HL-60 (cell line): ENCODE measurements at regions not wholly inside any gene's neighbourhood (a gene's known extent, or its start where the extent isn't known, plus 50 kb on each side); places are given as distances from the start of the nearest gene placed in this dataset.

Experiments used
- DNase-seq, 2 experiments: peaks; one replicate each; pipeline ENCODE4 v3.0.0-alpha.2; 2010 to 2020; ENCODE audit warnings: low read depth in 1 of 2, low spot score in 1 of 2
- H3K27ac ChIP-seq: fragments of 250-450 bp; sonication (Bioruptor Pico); replicated peaks from 2 replicates; pipeline ENCODE4 v1.5.1; 2020; ENCODE audit warnings: mild to moderate bottlenecking, moderate library complexity
- H3K27me3 ChIP-seq: fragments of 250-450 bp; sonication (Bioruptor Pico); 2 replicates; pipeline ENCODE4 v1.5.1; 2021; ENCODE audit warnings: mild to moderate bottlenecking, moderate library complexity; ENCODE audit not compliant: insufficient read depth, poor library complexity, severe bottlenecking
- H3K4me3 ChIP-seq: replicated peaks from 2 replicates; pipeline ENCODE4 v1.5.1; 2011; ENCODE audit warnings: mild to moderate bottlenecking, control low read depth, low read length; ENCODE audit not compliant: insufficient read depth
- GABPA ChIP-seq: IDR thresholded peaks from 2 replicates; pipeline ENCODE4 v1.6.1; 2012; ENCODE audit warnings: low read depth
- POLR2AphosphoS5 ChIP-seq: IDR thresholded peaks from 2 replicates; pipeline ENCODE4 v1.6.1; 2012; ENCODE audit warnings: low read depth
- REST ChIP-seq: IDR thresholded peaks from 2 replicates; pipeline ENCODE4 v1.6.1; 2012; ENCODE audit warnings: low read depth; ENCODE audit not compliant: insufficient replicate concordance
- SPI1 ChIP-seq: IDR thresholded peaks from 2 replicates; pipeline ENCODE4 v1.6.1; 2012; ENCODE audit warnings: low read depth, mild to moderate bottlenecking, borderline replicate concordance
- TF ChIP-seq, protein P1 (sequence below): IDR thresholded peaks from one replicate; pipeline ENCODE4 v1.5.1; 2011; ENCODE audit warnings: low read length, control low read depth, inconsistent platforms; ENCODE audit not compliant: insufficient read depth

- no peak for DNase-seq
- no peak overlapping the region for H3K27ac ChIP-seq
- TF ChIP-seq POLR2AphosphoS5, result no peak
- no peak for TF ChIP-seq SPI1
- no peak for TF ChIP-seq REST
- no peak for TF ChIP-seq GABPA
- TF ChIP-seq, protein P1, sequence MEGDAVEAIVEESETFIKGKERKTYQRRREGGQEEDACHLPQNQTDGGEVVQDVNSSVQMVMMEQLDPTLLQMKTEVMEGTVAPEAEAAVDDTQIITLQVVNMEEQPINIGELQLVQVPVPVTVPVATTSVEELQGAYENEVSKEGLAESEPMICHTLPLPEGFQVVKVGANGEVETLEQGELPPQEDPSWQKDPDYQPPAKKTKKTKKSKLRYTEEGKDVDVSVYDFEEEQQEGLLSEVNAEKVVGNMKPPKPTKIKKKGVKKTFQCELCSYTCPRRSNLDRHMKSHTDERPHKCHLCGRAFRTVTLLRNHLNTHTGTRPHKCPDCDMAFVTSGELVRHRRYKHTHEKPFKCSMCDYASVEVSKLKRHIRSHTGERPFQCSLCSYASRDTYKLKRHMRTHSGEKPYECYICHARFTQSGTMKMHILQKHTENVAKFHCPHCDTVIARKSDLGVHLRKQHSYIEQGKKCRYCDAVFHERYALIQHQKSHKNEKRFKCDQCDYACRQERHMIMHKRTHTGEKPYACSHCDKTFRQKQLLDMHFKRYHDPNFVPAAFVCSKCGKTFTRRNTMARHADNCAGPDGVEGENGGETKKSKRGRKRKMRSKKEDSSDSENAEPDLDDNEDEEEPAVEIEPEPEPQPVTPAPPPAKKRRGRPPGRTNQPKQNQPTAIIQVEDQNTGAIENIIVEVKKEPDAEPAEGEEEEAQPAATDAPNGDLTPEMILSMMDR, result no peak
- no peaks in the 10 kb centered on the region for H3K27me3 ChIP-seq
- H3K4me3 ChIP-seq, result no peak overlapping the region
Measured at GRCh38 chr18:26794230-26795101, 71.0 kb downstream of the AQP4 start.

GRCh38 chr18:26792661-26793060, 72.8 kb downstream of the AQP4 start:
- TF ChIP-seq, protein P1, result no peak
- TF ChIP-seq GABPA, result no peak
- TF ChIP-seq REST, result no peak
- no peak for TF ChIP-seq SPI1
- TF ChIP-seq POLR2AphosphoS5, result no peak
- H3K27ac ChIP-seq, result no peak overlapping the region
- no peaks in the 10 kb centered on the region for H3K27me3 ChIP-seq
- H3K4me3 ChIP-seq, result no peak overlapping the region
- no peak for DNase-seq

GRCh38 chr18:26791676-26792075, 73.8 kb downstream of the AQP4 start:
- Histone ChIP-seq H3K4me3 (no peak overlapping the region), H3K27me3 (no peaks in the 10 kb centered on the region), H3K27ac (no peak overlapping the region)
- no peak for DNase-seq
- no peak for TF ChIP-seq SPI1
- TF ChIP-seq POLR2AphosphoS5, result no peak
- TF ChIP-seq, protein P1, result no peak
- TF ChIP-seq REST, result no peak
- no peak for TF ChIP-seq GABPA
